ENCODE measurements at regions not wholly inside any gene's neighbourhood (a gene's known extent, or its start where the extent isn't known, plus 50 kb on each side); places are given as distances from the start of the nearest gene placed in this dataset.

- no peak for TF ChIP-seq CTCF (IDR thresholded peaks at IDR 0.05)
- TF ChIP-seq POLR2A (IDR thresholded peaks at IDR 0.05), result no peak
These were observed 516.4 kb upstream of the DPH6 start for GRCh38 chr15:36062357-36062756.
